Liver (tissue), 7 donors: ENCODE measurements at regions not wholly inside any gene's neighbourhood (a gene's known extent, or its start where the extent isn't known, plus 50 kb on each side); places are given as distances from the start of the nearest gene placed in this dataset.
"Not testable (repeated sequence)": the region's sequence is repeated elsewhere in the genome, so short reads cannot be mapped to it uniquely, and the experiment has no call there.

Experiments used
- DNase-seq: peaks from one replicate; pipeline ENCODE4 v3.0.0-alpha.2; 2017; ENCODE audit warnings: low spot score
- H3K27ac ChIP-seq, 2 donors: one replicate each; pipeline ENCODE4 v1.7.0; 2013; ENCODE audit warnings: inconsistent platforms in 2 of 2, low read length in 2 of 2, control low read depth in 1 of 2, low read depth in 1 of 2, mild to moderate bottlenecking in 1 of 2
- H3K27me3 ChIP-seq, 4 donors: one replicate each; pipeline versions ENCODE4 v1.6.1 to v1.7.0; 2013; ENCODE audit warnings: low read length in 3 of 4, inconsistent platforms in 1 of 4, mild to moderate bottlenecking in 1 of 4, moderate library complexity in 1 of 4; ENCODE audit not compliant: control insufficient read depth in 4 of 4, insufficient read depth in 4 of 4
- H3K36me3 ChIP-seq, 4 donors: one replicate each; pipeline versions ENCODE4 v1.6.1 to v1.7.0; 2013; ENCODE audit warnings: low read length in 3 of 4, mild to moderate bottlenecking in 3 of 4, low read depth in 1 of 4, moderate library complexity in 1 of 4; ENCODE audit not compliant: control insufficient read depth in 4 of 4, insufficient read depth in 3 of 4
- H3K4me1 ChIP-seq, 4 donors: one replicate each; pipeline versions ENCODE4 v1.6.1 to v1.7.0; 2013; ENCODE audit warnings: low read length in 3 of 4, mild to moderate bottlenecking in 3 of 4, moderate library complexity in 1 of 4; ENCODE audit not compliant: control insufficient read depth in 4 of 4, insufficient read depth in 4 of 4
- H3K4me3 ChIP-seq, 3 donors: one replicate each; pipeline versions ENCODE4 v1.6.1 to v1.7.0; 2013; ENCODE audit warnings: low read length in 3 of 3, control low read depth in 1 of 3, low read depth in 1 of 3, mild to moderate bottlenecking in 1 of 3
- H3K9ac ChIP-seq, 2 donors: one replicate each; pipeline ENCODE4 v1.7.0; 2013; ENCODE audit warnings: low read length in 2 of 2, mild to moderate bottlenecking in 2 of 2, moderate library complexity in 2 of 2, control low read depth in 1 of 2, low read depth in 1 of 2
- H3K9me3 ChIP-seq, 4 donors: one replicate each; pipeline versions ENCODE4 v1.6.1 to v1.7.0; 2013; ENCODE audit warnings: low read length in 3 of 4; ENCODE audit not compliant: control insufficient read depth in 4 of 4
- EGR1 ChIP-seq, 2 donors: IDR thresholded peaks; 2 replicates each; pipeline ENCODE4 v1.6.1; 2016 to 2018; ENCODE audit warnings: antibody characterized with exemption in 2 of 2, low read depth in 2 of 2
- FOXA1 ChIP-seq: IDR thresholded peaks from 2 replicates; pipeline ENCODE4 v1.6.1; 2016; ENCODE audit warnings: antibody characterized with exemption
- FOXA2 ChIP-seq: IDR thresholded peaks from 2 replicates; pipeline ENCODE4 v1.6.1; 2016; ENCODE audit warnings: antibody characterized with exemption
- GABPA ChIP-seq, 2 donors: IDR thresholded peaks in 1 of 2; conservative IDR thresholded peaks in 1 of 2; 2 replicates each; pipeline ENCODE4 v1.6.1; 2016; ENCODE audit warnings: antibody characterized with exemption in 2 of 2, mild to moderate bottlenecking in 1 of 2, moderate library complexity in 1 of 2
- HNF4G ChIP-seq: IDR thresholded peaks from 2 replicates; pipeline ENCODE4 v1.6.1; 2016; ENCODE audit warnings: antibody characterized with exemption
- JUND ChIP-seq, 2 donors: IDR thresholded peaks; 2 replicates each; pipeline ENCODE4 v1.6.1; 2016; ENCODE audit warnings: antibody characterized with exemption in 2 of 2
- NR2F2 ChIP-seq: IDR thresholded peaks from 2 replicates; pipeline ENCODE4 v1.6.1; 2016; ENCODE audit warnings: antibody characterized with exemption
- RAD21 ChIP-seq, 2 donors: IDR thresholded peaks; 2 replicates each; pipeline ENCODE4 v1.6.1; 2016; ENCODE audit warnings: antibody characterized with exemption in 2 of 2, mild to moderate bottlenecking in 2 of 2
- REST ChIP-seq: IDR thresholded peaks from 2 replicates; pipeline ENCODE4 v1.6.1; 2016; ENCODE audit warnings: antibody characterized with exemption, mild to moderate bottlenecking
- RXRA ChIP-seq, 2 donors: IDR thresholded peaks; 2 replicates each; pipeline ENCODE4 v1.6.1; 2017 to 2018; ENCODE audit warnings: antibody characterized with exemption in 2 of 2, mild to moderate bottlenecking in 1 of 2
- TAF1 ChIP-seq: conservative IDR thresholded peaks from 2 replicates; pipeline ENCODE4 v1.6.1; 2016; ENCODE audit warnings: antibody characterized with exemption, mild to moderate bottlenecking
- YY1 ChIP-seq: IDR thresholded peaks from 2 replicates; pipeline ENCODE4 v1.6.1; 2016; ENCODE audit warnings: antibody characterized with exemption, mild to moderate bottlenecking
- WGBS: extraction: QIAGEN DNeasy Blood & Tissue Kit; methylation state at CpG from one replicate; pipeline ENCODE4 v1.1.7; 2013; 5-methylcytosine and 5-hydroxymethylcytosine counted together
- TF ChIP-seq, protein P1 (sequence below): IDR thresholded peaks from 2 replicates; pipeline ENCODE4 v1.6.1; 2016; ENCODE audit warnings: antibody characterized with exemption
- TF ChIP-seq, protein P2 (sequence below): IDR thresholded peaks from 2 replicates; pipeline ENCODE4 v1.6.1; 2016; ENCODE audit warnings: antibody characterized with exemption
- donor health status: healthy.
- donor health status: healthy.
- donor health status: healthy.
- donor health status: healthy.

- no peaks in the 10 kb centered on the region for H3K36me3 ChIP-seq
- no peak for DNase-seq
- H3K4me1 ChIP-seq = no peaks in the 10 kb centered on the region
- no peak overlapping the region for H3K27ac ChIP-seq
- TF ChIP-seq TAF1 (no peak), HNF4G (no peak), NR2F2 (no peak), JUND (IDR thresholded peaks at IDR 0.05) (no peak), RXRA (IDR thresholded peaks at IDR 0.05) (no peak), GABPA (IDR thresholded peaks at IDR 0.05 in 1 of 2, conservative IDR thresholded peaks at IDR 0.05 in 1 of 2) (no peak), EGR1 (IDR thresholded peaks at IDR 0.05; ENCODE audit: low read depth in 2 of 2) (no peak), FOXA2 (no peak), FOXA1 (no peak), RAD21 (IDR thresholded peaks at IDR 0.05) (no peak), YY1 (no peak)
- TF ChIP-seq, protein P1, sequence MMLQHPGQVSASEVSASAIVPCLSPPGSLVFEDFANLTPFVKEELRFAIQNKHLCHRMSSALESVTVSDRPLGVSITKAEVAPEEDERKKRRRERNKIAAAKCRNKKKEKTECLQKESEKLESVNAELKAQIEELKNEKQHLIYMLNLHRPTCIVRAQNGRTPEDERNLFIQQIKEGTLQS = no peak
- TF ChIP-seq, protein P2, sequence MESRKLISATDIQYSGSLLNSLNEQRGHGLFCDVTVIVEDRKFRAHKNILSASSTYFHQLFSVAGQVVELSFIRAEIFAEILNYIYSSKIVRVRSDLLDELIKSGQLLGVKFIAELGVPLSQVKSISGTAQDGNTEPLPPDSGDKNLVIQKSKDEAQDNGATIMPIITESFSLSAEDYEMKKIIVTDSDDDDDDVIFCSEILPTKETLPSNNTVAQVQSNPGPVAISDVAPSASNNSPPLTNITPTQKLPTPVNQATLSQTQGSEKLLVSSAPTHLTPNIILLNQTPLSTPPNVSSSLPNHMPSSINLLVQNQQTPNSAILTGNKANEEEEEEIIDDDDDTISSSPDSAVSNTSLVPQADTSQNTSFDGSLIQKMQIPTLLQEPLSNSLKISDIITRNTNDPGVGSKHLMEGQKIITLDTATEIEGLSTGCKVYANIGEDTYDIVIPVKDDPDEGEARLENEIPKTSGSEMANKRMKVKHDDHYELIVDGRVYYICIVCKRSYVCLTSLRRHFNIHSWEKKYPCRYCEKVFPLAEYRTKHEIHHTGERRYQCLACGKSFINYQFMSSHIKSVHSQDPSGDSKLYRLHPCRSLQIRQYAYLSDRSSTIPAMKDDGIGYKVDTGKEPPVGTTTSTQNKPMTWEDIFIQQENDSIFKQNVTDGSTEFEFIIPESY = no peak
- no peak overlapping the region for H3K9ac ChIP-seq
- H3K27me3 ChIP-seq = no peaks in the 10 kb centered on the region
- no peaks in the 10 kb centered on the region for H3K9me3 ChIP-seq
- no peak overlapping the region for H3K4me3 ChIP-seq
Measured at GRCh38 chr12:74598819-74599218, 61.2 kb downstream of the ATXN7L3B start.

DNA sequence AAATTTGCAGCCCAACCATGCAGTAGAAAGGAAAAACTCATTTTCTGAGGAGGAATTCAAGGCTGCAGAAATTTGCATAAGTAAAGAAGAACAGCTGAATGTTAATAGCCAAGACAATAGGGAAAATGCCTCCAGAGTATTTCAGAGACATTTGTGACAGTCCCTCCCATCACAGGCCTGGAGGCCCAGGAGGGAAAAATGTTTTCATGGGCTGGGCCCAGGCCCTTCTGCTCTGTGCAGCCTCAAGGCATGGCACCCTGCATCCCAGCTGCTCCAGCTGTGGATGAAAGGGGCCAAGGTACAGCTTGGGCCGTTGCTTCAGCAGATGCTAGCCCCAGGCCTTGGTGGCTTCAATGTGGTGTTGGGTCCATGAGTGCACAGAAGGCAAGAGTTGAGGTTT is 62.3 kb downstream of the ATXN7L3B start:
- DNase-seq = no peak
- no peaks in the 10 kb centered on the region for H3K4me1 ChIP-seq
- 40% methylated on average over 1 of the region's 1 CpG for WGBS
- H3K36me3 ChIP-seq = no peaks in the 10 kb centered on the region
- no peak overlapping the region for H3K4me3 ChIP-seq
- no peaks in the 10 kb centered on the region for H3K9me3 ChIP-seq
- H3K27me3 ChIP-seq = no peaks in the 10 kb centered on the region
- no peak overlapping the region for H3K27ac ChIP-seq
- H3K9ac ChIP-seq = no peak overlapping the region
- TF ChIP-seq GABPA (IDR thresholded peaks at IDR 0.05 in 1 of 2, conservative IDR thresholded peaks at IDR 0.05 in 1 of 2) = no peak
- TF ChIP-seq FOXA1 = no peak
- TF ChIP-seq HNF4G = no peak
- TF ChIP-seq REST = no peak
- no peak for TF ChIP-seq TAF1

DNA sequence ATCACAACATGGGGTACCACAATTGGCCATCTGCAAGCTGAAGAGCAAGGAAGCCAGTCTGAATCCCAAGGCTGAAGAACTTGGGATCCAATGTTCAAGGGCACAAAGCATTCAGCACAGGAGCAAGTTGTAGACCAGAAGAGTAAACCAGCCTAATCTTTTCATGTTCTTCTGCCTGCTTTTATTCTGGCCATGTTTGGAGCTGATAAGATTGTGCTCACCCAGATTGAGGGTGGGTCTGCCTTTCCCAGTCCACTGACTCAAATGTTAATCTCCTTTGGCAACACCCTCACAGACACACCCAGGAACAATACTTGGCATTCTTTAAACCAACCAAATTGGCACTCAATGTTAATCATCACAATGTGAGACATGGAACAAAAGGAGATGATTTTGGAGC is 63.2 kb downstream of the ATXN7L3B start:
- H3K4me3 ChIP-seq, H3K36me3 ChIP-seq, H3K9ac ChIP-seq, DNase-seq, H3K4me1 ChIP-seq, H3K9me3 ChIP-seq, H3K27ac ChIP-seq, H3K27me3 ChIP-seq: not testable (repeated sequence)
